Transverse colon (tissue), 3 donors: ENCODE measurements at regions not wholly inside any gene's neighbourhood (a gene's known extent, or its start where the extent isn't known, plus 50 kb on each side); places are given as distances from the start of the nearest gene placed in this dataset.

Source experiments
- POLR2A ChIP-seq: fragments of 450-650 bp; IDR thresholded peaks from one replicate; pipeline ENCODE4 v1.6.1; 2016; ENCODE audit warnings: antibody characterized with exemption, mild to moderate bottlenecking, moderate library complexity
- TF ChIP-seq, protein P1 (sequence below), 5 experiments: fragments of 200-600 bp in 3 of 5; fragments of 450-650 bp in 2 of 5; sonication (generic) in 3 of 5; IDR thresholded peaks; 1 replicate in 2 of 5; 2 replicates in 3 of 5; pipeline ENCODE4 v1.5.1; 2016 to 2017; ENCODE audit warnings: antibody characterized with exemption in 5 of 5, inconsistent platforms in 3 of 5, mild to moderate bottlenecking in 2 of 5, moderate library complexity in 1 of 5

DNA sequence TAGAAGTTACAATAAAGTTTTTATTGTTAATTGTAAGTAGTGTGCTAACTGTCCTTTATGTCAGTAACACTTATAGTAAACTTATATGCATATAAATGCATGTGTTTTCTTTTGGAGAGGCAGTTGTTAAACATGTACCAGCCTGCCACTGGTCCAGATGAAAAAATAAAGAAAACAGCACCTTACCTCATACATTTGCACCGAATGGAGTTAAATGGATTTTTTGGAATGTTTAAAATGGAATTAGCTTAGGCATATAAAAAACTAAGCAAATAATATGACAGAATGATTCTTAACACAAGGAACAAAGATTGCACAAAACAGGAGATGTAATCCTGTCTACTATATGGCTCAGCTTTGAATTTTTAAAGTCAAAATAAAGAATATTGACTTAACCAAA lies 50.2 kb upstream of the ALDH1A3 start:
- TF ChIP-seq, protein P1, sequence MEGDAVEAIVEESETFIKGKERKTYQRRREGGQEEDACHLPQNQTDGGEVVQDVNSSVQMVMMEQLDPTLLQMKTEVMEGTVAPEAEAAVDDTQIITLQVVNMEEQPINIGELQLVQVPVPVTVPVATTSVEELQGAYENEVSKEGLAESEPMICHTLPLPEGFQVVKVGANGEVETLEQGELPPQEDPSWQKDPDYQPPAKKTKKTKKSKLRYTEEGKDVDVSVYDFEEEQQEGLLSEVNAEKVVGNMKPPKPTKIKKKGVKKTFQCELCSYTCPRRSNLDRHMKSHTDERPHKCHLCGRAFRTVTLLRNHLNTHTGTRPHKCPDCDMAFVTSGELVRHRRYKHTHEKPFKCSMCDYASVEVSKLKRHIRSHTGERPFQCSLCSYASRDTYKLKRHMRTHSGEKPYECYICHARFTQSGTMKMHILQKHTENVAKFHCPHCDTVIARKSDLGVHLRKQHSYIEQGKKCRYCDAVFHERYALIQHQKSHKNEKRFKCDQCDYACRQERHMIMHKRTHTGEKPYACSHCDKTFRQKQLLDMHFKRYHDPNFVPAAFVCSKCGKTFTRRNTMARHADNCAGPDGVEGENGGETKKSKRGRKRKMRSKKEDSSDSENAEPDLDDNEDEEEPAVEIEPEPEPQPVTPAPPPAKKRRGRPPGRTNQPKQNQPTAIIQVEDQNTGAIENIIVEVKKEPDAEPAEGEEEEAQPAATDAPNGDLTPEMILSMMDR (IDR thresholded peaks at IDR 0.05): no peak
- no peak for TF ChIP-seq POLR2A
